Smooth muscle cell (in vitro differentiated cells): ENCODE measurements at regions not wholly inside any gene's neighbourhood (a gene's known extent, or its start where the extent isn't known, plus 50 kb on each side); places are given as distances from the start of the nearest gene placed in this dataset.

ENCODE experiments used
- DNase-seq: peaks from one replicate; lab custom pipeline; 2025; ENCODE audit not compliant: unreplicated experiment; lab: John Stamatoyannopoulos, UW
- H2AFZ ChIP-seq: fragments of 200-600 bp; sonication (generic); 2 replicates; pipeline ENCODE4 v1.6.0; 2016; ENCODE audit warnings: antibody characterized with exemption, low read depth, mild to moderate bottlenecking
- H3F3A ChIP-seq: fragments of 200-600 bp; sonication (generic); 2 replicates; pipeline ENCODE4 v1.6.0; 2017; ENCODE audit warnings: antibody characterized with exemption, low read depth
- H3K27ac ChIP-seq: fragments of 200-600 bp; sonication (generic); 2 replicates; pipeline ENCODE4 v1.5.1; 2016; ENCODE audit warnings: low read depth, mild to moderate bottlenecking
- H3K27me3 ChIP-seq: fragments of 200-600 bp; sonication (generic); 2 replicates; pipeline ENCODE4 v1.6.1; 2016; ENCODE audit warnings: low read depth, mild to moderate bottlenecking
- H3K36me3 ChIP-seq: fragments of 200-600 bp; sonication (generic); 2 replicates; pipeline ENCODE4 v1.5.1; 2016; ENCODE audit warnings: low read depth
- H3K4me1 ChIP-seq: fragments of 200-600 bp; sonication (generic); 2 replicates; pipeline ENCODE4 v1.5.1; 2016; ENCODE audit warnings: low read depth
- H3K4me2 ChIP-seq: fragments of 200-600 bp; sonication (generic); 2 replicates; pipeline ENCODE4 v1.6.0; 2016; ENCODE audit warnings: mild to moderate bottlenecking
- H3K4me3 ChIP-seq: fragments of 200-600 bp; sonication (generic); 2 replicates; pipeline ENCODE4 v1.5.1; 2016; ENCODE audit warnings: mild to moderate bottlenecking
- H3K79me2 ChIP-seq: fragments of 200-600 bp; sonication (generic); 2 replicates; pipeline ENCODE4 v1.6.0; 2016; ENCODE audit warnings: low read depth, mild to moderate bottlenecking
- H3K9ac ChIP-seq: fragments of 200-600 bp; sonication (generic); 2 replicates; pipeline ENCODE4 v1.6.0; 2016; ENCODE audit warnings: low read depth
- H3K9me3 ChIP-seq: fragments of 200-600 bp; sonication (generic); replicated peaks from 2 replicates; pipeline ENCODE4 v1.5.1; 2016; ENCODE audit warnings: low read depth
- H4K20me1 ChIP-seq: fragments of 200-600 bp; sonication (generic); 2 replicates; pipeline ENCODE4 v1.6.0; 2016; ENCODE audit warnings: low read depth
- WGBS: methylation state at CpG from one replicate; pipeline ENCODE4 v1.1.7; 2016; ENCODE audit warnings: low lambda C conversion rate; 5-methylcytosine and 5-hydroxymethylcytosine counted together
- TF ChIP-seq, protein P1 (sequence below): fragments of 200-600 bp; sonication (generic); IDR thresholded peaks from 2 replicates; pipeline ENCODE4 v1.5.1; 2017; ENCODE audit warnings: borderline replicate concordance, mild to moderate bottlenecking, antibody characterized with exemption; ENCODE audit not compliant: insufficient read depth, poor library complexity, severe bottlenecking

DNA sequence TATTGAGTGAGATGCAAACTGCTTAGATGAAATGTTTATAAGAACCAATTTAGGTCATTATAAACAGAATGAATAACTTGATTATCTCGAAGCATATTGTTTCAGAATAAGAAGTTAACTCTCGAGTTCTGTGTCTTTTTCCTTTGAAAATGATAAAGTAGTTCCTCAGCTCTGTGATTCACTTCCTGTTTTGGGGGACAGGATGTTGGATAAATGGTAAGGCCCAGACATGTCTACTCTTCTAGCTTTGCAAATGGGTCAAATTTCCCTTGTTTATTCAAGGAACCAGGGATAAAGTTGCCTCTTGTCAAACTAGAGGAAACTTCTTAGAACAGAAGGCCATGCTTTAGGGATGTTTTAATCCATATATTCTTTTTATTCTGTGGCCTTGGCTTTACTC, 246.9 kb downstream of the SOX4 start:
- peaks cover 30% of the 10 kb centered on the region for H3K4me1 ChIP-seq
- H3K36me3 ChIP-seq = no peaks in the 10 kb centered on the region
- no peaks in the 10 kb centered on the region for H3K27me3 ChIP-seq
- TF ChIP-seq, protein P1, sequence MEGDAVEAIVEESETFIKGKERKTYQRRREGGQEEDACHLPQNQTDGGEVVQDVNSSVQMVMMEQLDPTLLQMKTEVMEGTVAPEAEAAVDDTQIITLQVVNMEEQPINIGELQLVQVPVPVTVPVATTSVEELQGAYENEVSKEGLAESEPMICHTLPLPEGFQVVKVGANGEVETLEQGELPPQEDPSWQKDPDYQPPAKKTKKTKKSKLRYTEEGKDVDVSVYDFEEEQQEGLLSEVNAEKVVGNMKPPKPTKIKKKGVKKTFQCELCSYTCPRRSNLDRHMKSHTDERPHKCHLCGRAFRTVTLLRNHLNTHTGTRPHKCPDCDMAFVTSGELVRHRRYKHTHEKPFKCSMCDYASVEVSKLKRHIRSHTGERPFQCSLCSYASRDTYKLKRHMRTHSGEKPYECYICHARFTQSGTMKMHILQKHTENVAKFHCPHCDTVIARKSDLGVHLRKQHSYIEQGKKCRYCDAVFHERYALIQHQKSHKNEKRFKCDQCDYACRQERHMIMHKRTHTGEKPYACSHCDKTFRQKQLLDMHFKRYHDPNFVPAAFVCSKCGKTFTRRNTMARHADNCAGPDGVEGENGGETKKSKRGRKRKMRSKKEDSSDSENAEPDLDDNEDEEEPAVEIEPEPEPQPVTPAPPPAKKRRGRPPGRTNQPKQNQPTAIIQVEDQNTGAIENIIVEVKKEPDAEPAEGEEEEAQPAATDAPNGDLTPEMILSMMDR = no peak
- H3F3A ChIP-seq = peaks cover 5% of the 10 kb centered on the region
- H3K27ac ChIP-seq = peak overlapping the region; percentile 73
- no peaks in the 10 kb centered on the region for H4K20me1 ChIP-seq
- H2AFZ ChIP-seq = peak overlapping the region; percentile 73
- no peak overlapping the region for H3K4me3 ChIP-seq
- DNase-seq = no peak
- H3K9ac ChIP-seq = no peak overlapping the region
- peak overlapping the region; percentile 8 for H3K4me2 ChIP-seq
- WGBS = 39% methylated on average over 2 of the region's 2 CpGs
- no peaks in the 10 kb centered on the region for H3K79me2 ChIP-seq
- no peaks in the 10 kb centered on the region for H3K9me3 ChIP-seq

DNA sequence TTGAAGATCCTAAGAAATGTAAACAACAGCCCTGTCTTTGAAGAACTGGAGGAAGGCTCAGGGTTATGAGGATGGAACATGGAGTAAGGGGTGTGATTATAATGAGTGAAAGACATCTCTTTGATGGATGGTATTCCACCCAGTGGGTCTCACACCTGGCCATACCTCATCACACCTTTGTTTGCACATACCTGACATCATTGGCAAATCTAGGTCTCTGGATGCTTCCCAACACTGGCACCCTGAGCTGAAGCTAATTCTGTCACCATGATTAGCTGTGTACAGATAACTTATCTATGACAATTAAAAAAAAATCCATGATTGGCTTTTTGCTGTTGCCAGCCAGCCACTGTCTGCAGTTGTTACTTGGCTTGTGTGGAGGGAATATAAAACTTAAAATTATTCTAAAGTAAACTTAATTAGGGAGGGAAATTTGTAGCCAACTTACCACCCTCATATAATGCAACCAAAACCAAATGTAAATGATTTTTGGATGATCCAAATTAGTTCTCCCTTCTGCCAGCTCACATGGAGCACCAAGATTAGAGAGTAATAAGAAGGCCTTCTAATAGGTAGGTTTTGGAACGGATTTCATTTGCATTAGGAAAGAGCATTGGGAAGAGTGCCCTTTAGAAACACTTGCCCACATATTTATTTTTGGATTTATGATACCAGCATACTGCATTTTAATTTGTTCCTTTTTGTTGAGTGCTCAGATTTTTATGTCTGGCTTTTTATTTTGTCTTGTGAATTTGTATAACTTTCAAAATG, 249.5 kb downstream of the SOX4 start:
- no peaks in the 10 kb centered on the region for H3K9me3 ChIP-seq
- DNase-seq = no peak
- no peak overlapping the region for H3K9ac ChIP-seq
- TF ChIP-seq, protein P1 = no peak
- H3K4me2 ChIP-seq = no peak overlapping the region
- no peak overlapping the region for H3K4me3 ChIP-seq
- H3K27ac ChIP-seq = no peak overlapping the region
- peaks cover 7% of the 10 kb centered on the region for H3F3A ChIP-seq
- no peaks in the 10 kb centered on the region for H3K79me2 ChIP-seq
- no peaks in the 10 kb centered on the region for H4K20me1 ChIP-seq
- no peaks in the 10 kb centered on the region for H3K27me3 ChIP-seq
- 88% methylated on average over 1 of the region's 1 CpG for WGBS
- H3K4me1 ChIP-seq = peaks cover 37% of the 10 kb centered on the region
- H2AFZ ChIP-seq = no peak overlapping the region
- no peaks in the 10 kb centered on the region for H3K36me3 ChIP-seq

- no peaks in the 10 kb centered on the region for H3K27me3 ChIP-seq
- H3K4me2 ChIP-seq = no peak overlapping the region
- no peak overlapping the region for H3K9ac ChIP-seq
- no peaks in the 10 kb centered on the region for H3K36me3 ChIP-seq
- H3K9me3 ChIP-seq = no peaks in the 10 kb centered on the region
- no peak overlapping the region for H3K27ac ChIP-seq
- peaks cover 37% of the 10 kb centered on the region for H3K4me1 ChIP-seq
- H4K20me1 ChIP-seq = no peaks in the 10 kb centered on the region
- H3F3A ChIP-seq = peaks cover 7% of the 10 kb centered on the region
- no peaks in the 10 kb centered on the region for H3K79me2 ChIP-seq
- H2AFZ ChIP-seq = no peak overlapping the region
- DNase-seq = no peak
- TF ChIP-seq, protein P1 = no peak
- no peak overlapping the region for H3K4me3 ChIP-seq
- 96% methylated on average over 10 of the region's 10 CpGs for WGBS
These were observed 250.8 kb downstream of the SOX4 start for GRCh38 chr6:21844120-21844917.
